H1 (cell line): ENCODE measurements at regions not wholly inside any gene's neighbourhood (a gene's known extent, or its start where the extent isn't known, plus 50 kb on each side); places are given as distances from the start of the nearest gene placed in this dataset.

Source experiments
- CTCF ChIA-PET: fragments of 300-600 bp; sonication (Branson Sonifier 250); formaldehyde crosslinking; loops from one replicate; lab custom pipeline; 2021; ENCODE audit not compliant: partially characterized antibody; lab: Charles Lee
- POLR2A ChIA-PET: fragments of 300-600 bp; sonication (Branson Sonifier 250); formaldehyde crosslinking; loops from one replicate; lab custom pipeline; 2021; ENCODE audit warnings: inconsistent platforms; ENCODE audit not compliant: partially characterized antibody; lab: Charles Lee
- DNase-seq, 2 experiments: peaks; one replicate each; pipeline versions ENCODE4 v3.0.0 to v3.0.0-alpha.2; 2010 to 2022; ENCODE audit warnings: low spot score in 2 of 2, low read depth in 1 of 2, mixed read lengths in 1 of 2
- FAIRE-seq: peaks from 2 replicates; lab custom pipeline; 2011; peaks lifted over from hg19 to GRCh38; lab: Jason Lieb, UNC
- H2AFZ ChIP-seq: 2 replicates; pipeline ENCODE4 v1.8.1; 2012; ENCODE audit warnings: low read length, inconsistent platforms
- H2AK5ac ChIP-seq: 2 replicates; pipeline ENCODE4 v1.6.1; 2013; ENCODE audit warnings: low read depth, low read length
- H2BK120ac ChIP-seq: replicated peaks from 2 replicates; pipeline ENCODE3; 2013; ENCODE audit warnings: low read depth, low read length, inconsistent platforms
- H2BK12ac ChIP-seq: 2 replicates; pipeline ENCODE4 v1.6.1; 2013; ENCODE audit warnings: low read depth, low read length
- H2BK15ac ChIP-seq: 2 replicates; pipeline ENCODE4 v1.6.1; 2013; ENCODE audit warnings: low read length
- H2BK20ac ChIP-seq: 2 replicates; pipeline ENCODE4 v1.6.1; 2013; ENCODE audit warnings: low read length
- H2BK5ac ChIP-seq: 2 replicates; pipeline ENCODE4 v1.6.1; 2013; ENCODE audit warnings: low read depth, low read length
- H3K14ac ChIP-seq: 2 replicates; pipeline ENCODE4 v1.6.1; 2013; ENCODE audit warnings: inconsistent platforms; ENCODE audit not compliant: insufficient read length
- H3K18ac ChIP-seq: 2 replicates; pipeline ENCODE4 v1.6.1; 2013; ENCODE audit warnings: low read length; ENCODE audit errors: extremely low read depth
- H3K23ac ChIP-seq: 2 replicates; pipeline ENCODE4 v1.6.1; 2013; ENCODE audit warnings: inconsistent platforms; ENCODE audit not compliant: insufficient read length
- H3K23me2 ChIP-seq: 2 replicates; pipeline ENCODE4 v1.6.1; 2013; ENCODE audit warnings: low read depth, low read length
- H3K27ac ChIP-seq: 2 replicates; pipeline ENCODE4 v1.6.1; 2011; ENCODE audit warnings: low read depth, low read length, inconsistent platforms
- H3K27me3 ChIP-seq, 4 experiments: replicated peaks in 1 of 4; 1 replicate in 1 of 4; 2 replicates in 3 of 4; pipeline versions ENCODE4 v1.6.1 to v1.8.1; 2011 to 2013; ENCODE audit warnings: low read length in 3 of 4, mild to moderate bottlenecking in 3 of 4, inconsistent platforms in 2 of 4, mixed read lengths in 2 of 4, moderate library complexity in 1 of 4; ENCODE audit not compliant: control insufficient read depth in 3 of 4, insufficient read depth in 3 of 4; ENCODE audit errors: extremely low read depth in 1 of 4
- H3K36me3 ChIP-seq, 4 experiments: 2 replicates each; pipeline versions ENCODE4 v1.6.1 to v1.8.1; 2011 to 2013; ENCODE audit warnings: mild to moderate bottlenecking in 4 of 4, low read length in 3 of 4, moderate library complexity in 2 of 4, control low read depth in 1 of 4, inconsistent platforms in 1 of 4; ENCODE audit not compliant: insufficient read depth in 4 of 4, control insufficient read depth in 2 of 4
- H3K4ac ChIP-seq: replicated peaks from 2 replicates; pipeline ENCODE3; 2013; ENCODE audit warnings: low read length, low read depth, mixed read lengths, inconsistent platforms; ENCODE audit not compliant: insufficient read length
- H3K4me1 ChIP-seq, 4 experiments: replicated peaks in 1 of 4; 1 replicate in 1 of 4; 2 replicates in 3 of 4; pipeline versions ENCODE4 v1.6.1 to v1.8.1; 2011 to 2013; ENCODE audit warnings: low read length in 3 of 4, inconsistent platforms in 2 of 4, mixed read lengths in 1 of 4; ENCODE audit not compliant: insufficient read depth in 4 of 4, control insufficient read depth in 3 of 4
- H3K4me2 ChIP-seq, 2 experiments: 2 replicates each; pipeline versions ENCODE4 v1.6.1 to v1.8.1; 2011 to 2013; ENCODE audit warnings: low read depth in 2 of 2, low read length in 2 of 2, control low read depth in 1 of 2, inconsistent platforms in 1 of 2, mild to moderate bottlenecking in 1 of 2; ENCODE audit not compliant: insufficient read depth in 1 of 2
- H3K4me3 ChIP-seq, 4 experiments: fragments of 200-600, 300-600 bp in 1 of 4; sonication (generic), shearing (Covaris generic), sonication (Bioruptor Twin) in 1 of 4; 2 replicates each; pipeline versions ENCODE4 v1.5.1 to v1.8.1; 2011 to 2016; ENCODE audit warnings: low read length in 4 of 4, low read depth in 3 of 4, control low read depth in 2 of 4, inconsistent platforms in 2 of 4, mild to moderate bottlenecking in 2 of 4, mixed read lengths in 1 of 4, moderate library complexity in 1 of 4; ENCODE audit not compliant: insufficient read depth in 2 of 4; ENCODE audit errors: extremely low read depth in 1 of 4
- H3K56ac ChIP-seq: replicated peaks from 2 replicates; pipeline ENCODE3; 2013; ENCODE audit warnings: low read depth, mild to moderate bottlenecking, mixed read lengths, low read length, inconsistent platforms; ENCODE audit not compliant: insufficient read length
- H3K79me1 ChIP-seq: 2 replicates; pipeline ENCODE4 v1.6.1; 2013; ENCODE audit warnings: low read depth, low read length, control low read depth
- H3K79me2 ChIP-seq, 2 experiments: 2 replicates each; pipeline versions ENCODE4 v1.6.1 to v1.8.1; 2012 to 2013; ENCODE audit warnings: low read length in 2 of 2, mild to moderate bottlenecking in 2 of 2, inconsistent platforms in 1 of 2; ENCODE audit not compliant: insufficient read depth in 2 of 2, control insufficient read depth in 1 of 2
- H3K9ac ChIP-seq, 4 experiments: replicated peaks in 1 of 4; 1 replicate in 1 of 4; 2 replicates in 3 of 4; pipeline versions ENCODE4 v1.6.1 to v1.8.1; 2011 to 2013; ENCODE audit warnings: low read depth in 3 of 4, low read length in 3 of 4, control low read depth in 2 of 4, mild to moderate bottlenecking in 2 of 4, moderate library complexity in 2 of 4, inconsistent platforms in 1 of 4; ENCODE audit errors: extremely low read depth in 1 of 4
- H3K9me3 ChIP-seq, 2 experiments: 2 replicates each; pipeline versions ENCODE4 v1.6.1 to v1.8.1; 2012 to 2013; ENCODE audit warnings: mild to moderate bottlenecking in 2 of 2, moderate library complexity in 2 of 2, control low read depth in 1 of 2, inconsistent platforms in 1 of 2, low read depth in 1 of 2, low read length in 1 of 2, mixed read lengths in 1 of 2; ENCODE audit not compliant: insufficient read depth in 2 of 2
- H4K20me1 ChIP-seq, 2 experiments: replicated peaks in 1 of 2; 2 replicates each; pipeline versions ENCODE3 to v1.8.1; 2011 to 2013; ENCODE audit warnings: inconsistent platforms in 2 of 2, low read length in 2 of 2, mild to moderate bottlenecking in 1 of 2; ENCODE audit not compliant: insufficient read depth in 2 of 2, control insufficient read depth in 1 of 2
- H4K5ac ChIP-seq: 2 replicates; pipeline ENCODE4 v1.6.1; 2013; ENCODE audit warnings: low read length, low read depth, mixed read lengths, inconsistent platforms; ENCODE audit not compliant: insufficient read length
- H4K8ac ChIP-seq: 2 replicates; pipeline ENCODE4 v1.8.0; 2013; ENCODE audit warnings: mild to moderate bottlenecking, moderate library complexity, low read length, inconsistent platforms; ENCODE audit not compliant: insufficient read depth; ENCODE audit errors: extremely low read depth
- H4K91ac ChIP-seq: replicated peaks from 2 replicates; pipeline ENCODE3; 2013; ENCODE audit warnings: low read length, mixed read lengths, inconsistent platforms; ENCODE audit not compliant: insufficient read length
- ASH2L ChIP-seq: fragments of 200-600, 300-600 bp; sonication (generic); IDR thresholded peaks from one replicate; pipeline ENCODE4 v1.7.1; 2017; ENCODE audit warnings: low read length
- CEBPB ChIP-seq: IDR thresholded peaks from 2 replicates; pipeline ENCODE4 v1.6.1; 2012; ENCODE audit warnings: low read depth, low read length
- EZH2 ChIP-seq: fragments of 200-600 bp; sonication (generic); IDR thresholded peaks from 2 replicates; pipeline ENCODE4 v1.7.1; 2012; ENCODE audit warnings: low read depth, mild to moderate bottlenecking, moderate library complexity, low read length, inconsistent platforms; ENCODE audit not compliant: severe bottlenecking
- HDAC2 ChIP-seq, 2 experiments: fragments of 300-600 bp in 1 of 2; sonication (generic) in 1 of 2; IDR thresholded peaks; 2 replicates each; pipeline ENCODE4 v1.6.1; 2011 to 2012; ENCODE audit warnings: low read depth in 2 of 2, low read length in 2 of 2, mild to moderate bottlenecking in 2 of 2, moderate library complexity in 2 of 2, borderline replicate concordance in 1 of 2, inconsistent platforms in 1 of 2
- NANOG ChIP-seq: IDR thresholded peaks from 2 replicates; pipeline ENCODE4 v1.6.1; 2011; ENCODE audit warnings: low read length, low read depth, mild to moderate bottlenecking, inconsistent platforms; ENCODE audit not compliant: insufficient read depth, poor library complexity, severe bottlenecking
- RXRA ChIP-seq: IDR thresholded peaks from 2 replicates; pipeline ENCODE4 v1.6.1; 2011; ENCODE audit warnings: low read depth, mild to moderate bottlenecking, low read length, moderate library complexity; ENCODE audit not compliant: insufficient read depth
- SP4 ChIP-seq: IDR thresholded peaks from 2 replicates; pipeline ENCODE4 v1.6.1; 2012; ENCODE audit warnings: low read length, inconsistent platforms
- WGBS, 2 experiments: shearing (Covaris generic) in 1 of 2; methylation state at CpG; one replicate each; pipeline versions ENCODE4 v1.1.6 to v1.1.7; 2013 to 2015; ENCODE audit warnings: low lambda C conversion rate in 2 of 2, mixed read lengths in 2 of 2, inconsistent platforms in 1 of 2, low coverage in 1 of 2, missing lambda C conversion rate in 1 of 2; ENCODE audit not compliant: insufficient replicate concordance in 2 of 2, insufficient coverage in 1 of 2, insufficient read length in 1 of 2; ENCODE audit errors: extremely low coverage in 1 of 2, missing lambda C conversion rate in 1 of 2; 5-methylcytosine and 5-hydroxymethylcytosine counted together

DNA sequence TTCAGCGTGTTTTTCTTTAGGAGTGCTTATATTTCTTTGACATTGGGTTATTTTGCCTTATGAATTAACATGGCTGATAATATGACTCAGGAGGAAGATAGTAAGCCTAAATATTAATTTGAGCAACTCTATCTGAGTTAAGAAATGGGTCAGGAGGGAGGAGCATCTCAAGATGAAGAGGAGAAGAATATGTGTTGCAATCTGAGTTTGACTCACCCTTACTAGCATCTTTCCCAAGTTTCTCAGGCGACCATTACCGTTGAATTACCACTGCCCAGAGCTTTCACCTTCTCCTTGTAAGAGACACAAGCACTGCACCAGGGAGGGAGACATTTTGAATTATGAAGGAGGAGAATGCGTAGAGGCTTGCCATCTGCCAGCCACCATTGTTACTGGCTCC, 138.3 kb upstream of the MYRIP start:
- Histone ChIP-seq H4K8ac (no peak overlapping the region), H4K20me1 (no peaks in the 10 kb centered on the region), H2AFZ (no peak overlapping the region), H4K91ac (no peak overlapping the region), H3K23me2 (no peaks in the 10 kb centered on the region), H3K27me3 (no peaks in the 10 kb centered on the region), H3K79me1 (no peaks in the 10 kb centered on the region), H2BK20ac (no peak overlapping the region), H3K14ac (no peak overlapping the region), H3K27ac (no peak overlapping the region), H3K4me2 (no peak overlapping the region), H3K9me3 (no peaks in the 10 kb centered on the region), H3K9ac (no peak overlapping the region), H4K5ac (no peak overlapping the region), H3K4me1 (no peaks in the 10 kb centered on the region), H3K18ac (no peak overlapping the region), H3K4ac (no peak overlapping the region), H2BK5ac (no peak overlapping the region)
- no peak for DNase-seq
- FAIRE-seq = no peak
- WGBS, 2 experiments = 85% methylated on average over 4 of the region's 4 CpGs; no CpG with 5 or more reads in 1 of the 2 experiments
- no peak for TF ChIP-seq EZH2
- no peak for TF ChIP-seq HDAC2 (IDR thresholded peaks at IDR 0.05; ENCODE audit: borderline replicate concordance in 1 of 2, low read depth in 2 of 2, low read length in 2 of 2)
- no peak for TF ChIP-seq RXRA
- no peak for TF ChIP-seq SP4
- no peak for TF ChIP-seq ASH2L
- TF ChIP-seq NANOG = no peak
- TF ChIP-seq CEBPB = no peak
- TF ChIP-seq, all 59 proteins: peak for 0
- Histone ChIP-seq H2BK15ac (no peak overlapping the region), H2BK120ac (no peak overlapping the region), H3K79me2 (no peaks in the 10 kb centered on the region), H3K23ac (no peak overlapping the region), H3K4me3 (no peak overlapping the region), H2BK12ac (no peak overlapping the region), H3K36me3 (no peaks in the 10 kb centered on the region), H2AK5ac (no peak overlapping the region), H3K56ac (no peak overlapping the region)
- POLR2A ChIA-PET = no interaction called here
- CTCF ChIA-PET = interaction anchor here (1.1 to 3.1 kb wide), 3 partner anchors 26 to 56 kb away, joined by 3 to 21 read pairs (median 3); no protein-coding TSS in a partner anchor
